Adrenal gland (tissue), 9 donors: ENCODE measurements at regions not wholly inside any gene's neighbourhood (a gene's known extent, or its start where the extent isn't known, plus 50 kb on each side); places are given as distances from the start of the nearest gene placed in this dataset.
A peak's percentile ranks its signal among the peaks of the same experiment; 100 is the strongest.

ENCODE experiments used
- DNase-seq, 7 donors: peaks; one replicate each; pipeline ENCODE4 v3.0.0-alpha.2; 2019 to 2020
- H3K27ac ChIP-seq, 5 donors: fragments of 200-600 bp; sonication (generic) in 4 of 5; 1 replicate in 3 of 5; 2 replicates in 2 of 5; pipeline versions ENCODE4 v1.5.1 to v1.8.0; 2016 to 2020; ENCODE audit warnings: mild to moderate bottlenecking in 1 of 5
- H3K27me3 ChIP-seq: fragments of 200-600 bp; 2 replicates; pipeline ENCODE4 v1.8.0; 2021
- H3K36me3 ChIP-seq, 2 donors: fragments of 200-600 bp; replicated peaks in 1 of 2; 1 replicate in 1 of 2; 2 replicates in 1 of 2; pipeline versions ENCODE4 v1.5.1 to v1.8.0; 2018 to 2022
- H3K4me1 ChIP-seq, 2 donors: fragments of 200-600 bp; replicated peaks in 1 of 2; 1 replicate in 1 of 2; 2 replicates in 1 of 2; pipeline versions ENCODE4 v1.5.1 to v1.8.0; 2018 to 2021
- H3K4me3 ChIP-seq, 4 donors: fragments of 200-600 bp; sonication (generic) in 3 of 4; one replicate each; pipeline ENCODE4 v1.5.1; 2016 to 2018
- H3K9me3 ChIP-seq, 3 donors: fragments of 200-600 bp; sonication (generic) in 1 of 3; replicated peaks in 1 of 3; 1 replicate in 2 of 3; 2 replicates in 1 of 3; pipeline versions ENCODE4 v1.5.1 to v1.8.0; 2016 to 2021
- POLR2A ChIP-seq, 2 donors: fragments of 450-650 bp; IDR thresholded peaks; one replicate each; pipeline ENCODE4 v1.6.1; 2017; ENCODE audit warnings: antibody characterized with exemption in 2 of 2, mild to moderate bottlenecking in 2 of 2, moderate library complexity in 1 of 2
- WGBS, 4 donors: extraction: QIAGEN DNeasy Blood & Tissue Kit in 2 of 4; methylation state at CpG; one replicate each; pipeline versions ENCODE4 v1.1.5 to v1.1.7; 2013 to 2017; 5-methylcytosine and 5-hydroxymethylcytosine counted together
- intact Hi-C, 2 donors: fragments of 100-400 bp; cut with DNase I; formaldehyde crosslinking; loops; one replicate each; pipeline versions ENCODE4 v1.14.1 to v1.15.0; 2022 to 2023
- TF ChIP-seq, protein P1 (sequence below), 6 experiments: fragments of 450-650 bp in 4 of 6; fragments of 200-600 bp in 2 of 6; sonication (generic) in 1 of 6; IDR thresholded peaks; 1 replicate in 5 of 6; 2 replicates in 1 of 6; pipeline versions ENCODE4 v1.5.1 to v1.8.0; 2016 to 2021; ENCODE audit warnings: antibody characterized with exemption in 6 of 6, mild to moderate bottlenecking in 2 of 6, moderate library complexity in 1 of 6
- donor health status: healthy with polysubstance abuse.
- donor health status: Bipolar disorder and iron deficiency.
- donor health status: DM: yes; HTN: yes; CAD: no.
- donor health status: DM: no; HTN: no; CAD: no.
- donor health status: DM: no; HTN: no; CAD: no.

DNA sequence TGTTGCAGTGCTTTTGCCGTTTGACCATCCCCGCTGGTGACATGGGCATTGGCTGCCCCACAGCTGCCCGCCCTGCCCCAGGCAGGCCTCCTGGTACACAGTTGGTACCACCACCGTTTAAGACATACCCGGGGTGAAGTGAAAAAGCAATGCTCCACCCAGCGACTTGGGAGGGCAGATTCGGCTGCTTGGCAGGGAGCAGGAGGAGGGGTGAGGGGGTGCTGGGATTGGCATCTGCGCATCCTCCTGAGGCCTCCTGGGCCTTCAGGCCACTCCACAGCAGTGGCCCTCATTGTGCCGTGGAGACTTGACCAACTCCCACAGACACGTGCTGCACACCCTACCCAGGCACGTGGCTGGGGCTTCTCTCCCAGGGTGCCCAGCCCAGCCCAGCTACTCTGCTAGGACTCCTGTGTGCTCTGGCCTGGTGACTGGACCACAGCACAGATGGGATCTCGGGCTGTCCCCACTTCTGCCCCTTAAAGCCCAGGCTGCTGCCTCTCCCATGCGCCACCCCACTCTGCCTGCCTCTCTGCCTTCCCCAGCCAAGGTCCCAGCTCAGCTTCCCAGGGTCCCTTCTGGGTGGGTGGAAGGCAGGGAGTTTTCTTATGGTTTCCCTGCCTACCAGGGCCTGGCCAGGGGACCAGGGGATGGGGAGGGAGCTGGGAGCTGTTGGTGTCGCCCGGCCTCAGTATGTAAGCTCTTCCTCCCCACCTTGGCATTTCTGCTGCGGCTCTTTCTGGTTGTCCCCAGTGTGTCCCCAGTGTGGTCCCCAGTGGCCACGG, 157.0 kb upstream of the HS6ST1 start:
- peak in 3 of 7 donors; percentile 8 to 24 (median 14) for DNase-seq
- no peaks in the 10 kb centered on the region for H3K27me3 ChIP-seq
- no peaks in the 10 kb centered on the region for H3K4me1 ChIP-seq
- no peaks in the 10 kb centered on the region for H3K36me3 ChIP-seq
- H3K27ac ChIP-seq = no peak overlapping the region
- intact Hi-C loops = no loop called here
- TF ChIP-seq POLR2A (IDR thresholded peaks at IDR 0.05) = no peak
- TF ChIP-seq, protein P1, sequence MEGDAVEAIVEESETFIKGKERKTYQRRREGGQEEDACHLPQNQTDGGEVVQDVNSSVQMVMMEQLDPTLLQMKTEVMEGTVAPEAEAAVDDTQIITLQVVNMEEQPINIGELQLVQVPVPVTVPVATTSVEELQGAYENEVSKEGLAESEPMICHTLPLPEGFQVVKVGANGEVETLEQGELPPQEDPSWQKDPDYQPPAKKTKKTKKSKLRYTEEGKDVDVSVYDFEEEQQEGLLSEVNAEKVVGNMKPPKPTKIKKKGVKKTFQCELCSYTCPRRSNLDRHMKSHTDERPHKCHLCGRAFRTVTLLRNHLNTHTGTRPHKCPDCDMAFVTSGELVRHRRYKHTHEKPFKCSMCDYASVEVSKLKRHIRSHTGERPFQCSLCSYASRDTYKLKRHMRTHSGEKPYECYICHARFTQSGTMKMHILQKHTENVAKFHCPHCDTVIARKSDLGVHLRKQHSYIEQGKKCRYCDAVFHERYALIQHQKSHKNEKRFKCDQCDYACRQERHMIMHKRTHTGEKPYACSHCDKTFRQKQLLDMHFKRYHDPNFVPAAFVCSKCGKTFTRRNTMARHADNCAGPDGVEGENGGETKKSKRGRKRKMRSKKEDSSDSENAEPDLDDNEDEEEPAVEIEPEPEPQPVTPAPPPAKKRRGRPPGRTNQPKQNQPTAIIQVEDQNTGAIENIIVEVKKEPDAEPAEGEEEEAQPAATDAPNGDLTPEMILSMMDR (IDR thresholded peaks at IDR 0.05) = no peak
- WGBS, 4 donors = 89 to 95% (median 92%) methylated on average over 7 to 17 of the region's 17 CpGs
- no peak overlapping the region for H3K4me3 ChIP-seq
- no peaks in the 10 kb centered on the region for H3K9me3 ChIP-seq

DNA sequence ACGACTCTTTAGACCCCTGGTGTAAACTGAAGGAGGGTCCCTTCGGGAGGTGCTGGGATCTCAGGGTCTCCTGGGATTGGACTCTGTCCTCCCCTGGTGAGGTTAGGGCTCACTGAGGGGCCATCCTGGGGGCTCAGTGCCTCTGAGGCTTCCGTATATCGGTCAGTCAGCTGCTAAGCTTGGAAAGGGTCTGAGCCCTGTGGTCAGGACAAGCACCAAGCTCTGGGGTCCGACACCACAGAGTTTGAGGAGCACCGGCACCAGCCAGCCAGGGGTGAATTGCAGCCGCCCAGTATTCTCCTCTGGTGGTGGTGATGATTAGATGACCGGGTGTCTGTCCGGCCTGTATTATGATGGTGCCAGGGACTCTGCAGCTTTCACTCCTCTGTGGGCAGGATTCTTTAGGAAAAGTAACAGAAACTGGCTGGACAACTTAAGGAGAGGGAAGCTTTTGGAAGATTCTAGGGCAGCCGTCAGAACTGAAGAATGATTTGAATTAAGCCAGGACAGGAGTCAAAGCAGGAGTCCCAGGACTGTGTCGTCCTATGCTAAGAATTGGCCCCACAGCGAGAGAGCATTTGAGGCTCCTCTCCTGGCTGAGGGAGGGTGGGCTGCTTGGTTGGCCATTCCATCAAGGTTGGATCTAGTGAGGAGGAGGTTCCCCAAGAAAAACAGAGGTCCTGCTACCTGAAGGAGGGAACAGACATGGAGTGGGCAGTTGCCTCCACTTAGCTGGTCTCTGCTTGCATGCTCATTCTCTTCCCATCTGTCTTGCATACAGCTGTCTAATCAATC, 158.6 kb upstream of the HS6ST1 start:
- no peak for TF ChIP-seq POLR2A (IDR thresholded peaks at IDR 0.05)
- TF ChIP-seq, protein P1 (IDR thresholded peaks at IDR 0.05) = no peak
- 93 to 95% (median 94%) methylated on average over 8 to 12 of the region's 12 CpGs for WGBS, 4 donors
- Histone ChIP-seq H3K4me1 (no peaks in the 10 kb centered on the region), H3K9me3 (no peaks in the 10 kb centered on the region), H3K27me3 (no peaks in the 10 kb centered on the region), H3K36me3 (no peaks in the 10 kb centered on the region), H3K4me3 (no peak overlapping the region), H3K27ac (no peak overlapping the region)
- peak in 3 of 7 donors; percentile 5 to 41 (median 8) for DNase-seq
- intact Hi-C loops = no loop called here

DNA sequence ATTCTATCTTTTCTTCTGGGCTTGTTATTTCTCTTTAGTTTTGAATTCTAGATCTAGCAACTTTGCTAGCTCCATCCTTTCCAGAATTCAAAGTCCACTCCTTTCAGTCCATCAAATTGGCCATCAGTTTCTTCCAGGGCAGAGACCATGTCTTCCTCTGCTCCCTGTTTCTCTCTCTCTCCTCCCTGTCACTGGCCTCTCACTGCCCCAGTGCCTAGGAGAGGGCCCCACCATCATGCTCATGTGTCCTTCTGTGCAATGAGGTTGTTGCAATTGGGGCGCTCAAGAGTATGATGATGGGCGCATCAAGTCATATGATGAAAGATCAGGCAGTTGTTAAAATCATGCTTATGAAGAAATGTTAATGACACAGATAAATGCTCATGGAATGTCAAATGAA, 159.2 kb upstream of the HS6ST1 start:
- Histone ChIP-seq H3K36me3 (no peaks in the 10 kb centered on the region), H3K4me3 (no peak overlapping the region), H3K27me3 (no peaks in the 10 kb centered on the region), H3K27ac (no peak overlapping the region), H3K4me1 (no peaks in the 10 kb centered on the region), H3K9me3 (no peaks in the 10 kb centered on the region)
- DNase-seq = peak in 2 of 7 donors; percentile 1 to 13
- intact Hi-C loops = no loop called here
- TF ChIP-seq, protein P1 (IDR thresholded peaks at IDR 0.05) = no peak
- no peak for TF ChIP-seq POLR2A (IDR thresholded peaks at IDR 0.05)
- 50 to 97% (median 95%) methylated on average over 2 of the region's 2 CpGs for WGBS, 4 donors

DNA sequence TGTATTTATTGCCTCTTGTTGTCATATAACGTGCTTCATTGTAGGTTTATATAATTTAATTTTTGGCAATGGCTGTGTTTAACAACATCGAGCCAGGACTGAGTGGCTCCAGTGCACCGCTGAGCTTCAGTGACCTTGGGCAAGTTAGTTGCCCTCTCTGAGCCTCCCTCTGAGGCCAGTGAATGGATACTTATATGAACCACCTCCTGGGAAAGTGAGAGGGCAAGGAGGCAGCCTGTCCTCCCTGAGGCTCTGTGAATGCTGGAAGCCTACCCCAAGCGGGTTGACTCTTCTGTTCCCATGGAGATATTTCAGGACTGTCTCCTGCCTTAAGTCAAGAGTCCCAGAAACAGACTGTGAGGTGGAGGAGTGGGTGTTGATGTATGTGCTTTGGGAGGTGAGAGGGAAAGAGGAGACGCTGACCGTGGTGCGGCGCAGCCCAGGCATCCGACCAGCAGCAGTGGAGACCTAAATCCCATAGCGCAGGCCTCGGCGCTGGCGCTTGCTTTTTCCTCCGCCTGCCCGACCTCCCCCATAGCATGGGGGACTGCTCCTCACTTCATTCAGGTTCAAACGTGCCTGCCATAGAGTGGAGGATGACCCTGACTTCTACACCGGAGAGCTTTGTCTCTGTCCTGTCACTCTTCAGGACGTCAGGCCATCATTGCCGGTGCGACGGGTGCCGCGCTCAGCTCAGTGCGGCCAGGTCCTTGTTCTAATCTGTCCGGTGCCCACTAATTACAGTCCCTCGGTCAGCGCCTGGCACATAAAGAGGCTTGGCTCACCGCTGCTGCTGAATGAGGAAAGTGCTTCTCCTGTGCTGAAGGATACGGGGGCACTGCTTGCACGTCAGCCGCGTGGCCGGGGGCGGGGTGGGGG, 167.3 kb upstream of the HS6ST1 start:
- no peak for TF ChIP-seq POLR2A (IDR thresholded peaks at IDR 0.05)
- TF ChIP-seq, protein P1 (IDR thresholded peaks at IDR 0.05) = no peak
- Histone ChIP-seq H3K9me3 (no peaks in the 10 kb centered on the region), H3K27ac (no peak overlapping the region), H3K27me3 (no peaks in the 10 kb centered on the region), H3K4me3 (no peak overlapping the region), H3K4me1 (no peaks in the 10 kb centered on the region), H3K36me3 (no peaks in the 10 kb centered on the region)
- intact Hi-C loops = no loop called here
- 89 to 94% (median 90%) methylated on average over 29 to 34 of the region's 34 CpGs for WGBS, 4 donors
- DNase-seq = peak in 1 of 7 donors; percentile 20
